IMR-90 (cell line): ENCODE measurements at regions not wholly inside any gene's neighbourhood (a gene's known extent, or its start where the extent isn't known, plus 50 kb on each side); places are given as distances from the start of the nearest gene placed in this dataset.

Source experiments
- ATAC-seq: fragments of 200-7000 bp; cut with Tn5 transposase; 2 replicates; pipeline ENCODE4 v1.9.1; 2020; ENCODE audit warnings: low read depth, mild to moderate bottlenecking, moderate library complexity
- BruUV-seq: library from RNA; stranded (reverse); fragments of 400-500 nt; replicated peaks from 2 replicates; lab custom pipeline; 2021; lab: Mats Ljungman, UMichigan
- CTCF ChIA-PET: fragments of 300-600 bp; formaldehyde crosslinking; extraction: SDS; loops from one replicate; lab custom pipeline; 2021; ENCODE audit warnings: antibody characterized with exemption; lab: Yijun Ruan, JAX
- POLR2A ChIA-PET: fragments of 300-600 bp; sonication (Branson Sonifier 250); formaldehyde crosslinking; loops from one replicate; lab custom pipeline; 2022; ENCODE audit warnings: antibody characterized with exemption; ENCODE audit not compliant: unreplicated experiment; lab: Charles Lee
- DNase-seq: peaks from one replicate; pipeline ENCODE4 v3.0.0; 2013
- H2AFZ ChIP-seq: replicated peaks from 2 replicates; pipeline ENCODE3; 2013; ENCODE audit warnings: low read length, mild to moderate bottlenecking; ENCODE audit not compliant: poor library complexity
- H2AK5ac ChIP-seq: 2 replicates; pipeline ENCODE4 v1.6.1; 2013; ENCODE audit warnings: low read depth, low read length, inconsistent platforms
- H2AK9ac ChIP-seq: replicated peaks from 2 replicates; pipeline ENCODE3; 2013; ENCODE audit warnings: mild to moderate bottlenecking, low read depth, low read length, moderate library complexity; ENCODE audit not compliant: poor library complexity
- H2BK120ac ChIP-seq: 2 replicates; pipeline ENCODE4 v1.6.1; 2013; ENCODE audit warnings: low read depth, low read length, inconsistent platforms
- H2BK15ac ChIP-seq: 3 replicates; pipeline ENCODE4 v1.6.1; 2013; ENCODE audit warnings: low read depth, low read length, inconsistent platforms
- H2BK20ac ChIP-seq: 2 replicates; pipeline ENCODE4 v1.6.1; 2013; ENCODE audit warnings: low read depth, mild to moderate bottlenecking, inconsistent platforms, low read length, moderate library complexity
- H2BK5ac ChIP-seq: 2 replicates; pipeline ENCODE4 v1.6.1; 2013; ENCODE audit warnings: mild to moderate bottlenecking, low read depth, low read length, inconsistent platforms; ENCODE audit not compliant: poor library complexity, severe bottlenecking
- H3K14ac ChIP-seq: replicated peaks from 2 replicates; pipeline ENCODE4 v1.6.1; 2013; ENCODE audit warnings: low read depth, low read length, inconsistent platforms
- H3K18ac ChIP-seq: 2 replicates; pipeline ENCODE4 v1.6.1; 2013; ENCODE audit warnings: low read depth, low read length, control low read depth
- H3K23ac ChIP-seq: 2 replicates; pipeline ENCODE4 v1.6.1; 2013; ENCODE audit warnings: low read depth, low read length, inconsistent platforms
- H3K27ac ChIP-seq: 2 replicates; pipeline ENCODE4 v1.5.1; 2013; ENCODE audit warnings: mild to moderate bottlenecking, control low read depth, low read length; ENCODE audit not compliant: insufficient read depth
- H3K27me3 ChIP-seq: 2 replicates; pipeline ENCODE4 v1.6.1; 2013; ENCODE audit warnings: low read length; ENCODE audit not compliant: control insufficient read depth, insufficient read depth
- H3K36me3 ChIP-seq: 2 replicates; pipeline ENCODE4 v1.6.1; 2013; ENCODE audit warnings: low read length, mixed read lengths; ENCODE audit not compliant: control insufficient read depth, insufficient read depth
- H3K4ac ChIP-seq: 2 replicates; pipeline ENCODE4 v1.6.1; 2013; ENCODE audit warnings: low read depth, low read length, inconsistent platforms
- H3K4me1 ChIP-seq: 2 replicates; pipeline ENCODE4 v1.6.1; 2013; ENCODE audit warnings: low read length, mixed read lengths; ENCODE audit not compliant: control insufficient read depth, insufficient read depth
- H3K4me2 ChIP-seq: 2 replicates; pipeline ENCODE4 v1.6.1; 2013; ENCODE audit warnings: low read depth, mild to moderate bottlenecking, control low read depth, low read length, moderate library complexity
- H3K4me3 ChIP-seq: 2 replicates; pipeline ENCODE4 v1.5.1; 2013; ENCODE audit warnings: low read depth, mild to moderate bottlenecking, control low read depth, low read length, moderate library complexity; ENCODE audit not compliant: insufficient read depth
- H3K56ac ChIP-seq: 2 replicates; pipeline ENCODE4 v1.6.1; 2013; ENCODE audit warnings: low read length, inconsistent platforms; ENCODE audit not compliant: insufficient read depth; ENCODE audit errors: extremely low read depth
- H3K79me1 ChIP-seq, 2 experiments: 2 replicates each; pipeline ENCODE4 v1.6.1; 2013; ENCODE audit warnings: low read length in 2 of 2, inconsistent platforms in 1 of 2, low read depth in 1 of 2
- H3K9ac ChIP-seq: 2 replicates; pipeline ENCODE4 v1.6.1; 2013; ENCODE audit warnings: low read depth, low read length, control low read depth
- H3K9me1 ChIP-seq: 2 replicates; pipeline ENCODE4 v1.6.1; 2013; ENCODE audit warnings: low read length, inconsistent platforms; ENCODE audit not compliant: insufficient read depth
- H3K9me3 ChIP-seq: 2 replicates; pipeline ENCODE4 v1.6.1; 2013; ENCODE audit warnings: low read length; ENCODE audit not compliant: control insufficient read depth, insufficient read depth
- H4K20me1 ChIP-seq: 2 replicates; pipeline ENCODE4 v1.6.1; 2013; ENCODE audit warnings: low read length, inconsistent platforms; ENCODE audit not compliant: insufficient read depth
- H4K5ac ChIP-seq: 2 replicates; pipeline ENCODE4 v1.6.1; 2013; ENCODE audit warnings: mild to moderate bottlenecking, low read depth, low read length, control low read depth
- H4K8ac ChIP-seq, 2 experiments: 2 replicates each; pipeline ENCODE4 v1.6.1; 2013; ENCODE audit warnings: low read depth in 2 of 2, low read length in 2 of 2, control low read depth in 1 of 2, inconsistent platforms in 1 of 2
- H4K91ac ChIP-seq: 2 replicates; pipeline ENCODE4 v1.6.1; 2013; ENCODE audit warnings: low read depth, low read length, inconsistent platforms; ENCODE audit not compliant: insufficient read depth
- BHLHE40 ChIP-seq: fragments of 150-350 bp; IDR thresholded peaks from 2 replicates; pipeline ENCODE4 v1.6.1; 2016; ENCODE audit warnings: mild to moderate bottlenecking, low read depth, low read length
- FOS ChIP-seq: fragments of 150-350 bp; IDR thresholded peaks from 2 replicates; pipeline ENCODE4 v1.6.1; 2016; ENCODE audit warnings: low read depth, low read length
- MAZ ChIP-seq: IDR thresholded peaks from 2 replicates; pipeline ENCODE4 v1.6.1; 2012; ENCODE audit warnings: low read depth, mild to moderate bottlenecking, low read length, improper control_type of control experiment, moderate library complexity, borderline replicate concordance
- MXI1 ChIP-seq: IDR thresholded peaks from 2 replicates; pipeline ENCODE4 v1.6.1; 2012; ENCODE audit warnings: low read depth, mild to moderate bottlenecking, low read length, moderate library complexity, borderline replicate concordance
- POLR2A ChIP-seq: IDR thresholded peaks from 2 replicates; pipeline ENCODE4 v1.6.1; 2012; ENCODE audit warnings: mild to moderate bottlenecking, low read depth, low read length
- RCOR1 ChIP-seq: IDR thresholded peaks from 2 replicates; pipeline ENCODE4 v1.6.1; 2012; ENCODE audit warnings: mild to moderate bottlenecking, low read length, improper control_type of control experiment; ENCODE audit not compliant: insufficient replicate concordance
- RFX5 ChIP-seq: IDR thresholded peaks from 2 replicates; pipeline ENCODE4 v1.8.0; 2012; ENCODE audit warnings: low read depth, mild to moderate bottlenecking, low read length, moderate library complexity
- WGBS, 2 experiments: methylation state at CpG; one replicate each; pipeline versions ENCODE4 v1.1.5 to v1.1.7; 2013; ENCODE audit warnings: missing lambda C conversion rate in 2 of 2; ENCODE audit not compliant: insufficient read length in 1 of 2; ENCODE audit errors: extremely low coverage in 2 of 2; 5-methylcytosine and 5-hydroxymethylcytosine counted together
- dilution Hi-C: fragments of 300-500 bp; cut with HindIII; formaldehyde crosslinking; loops from one replicate; pipeline ENCODE4 v1.14.3; 2018; ENCODE audit warnings: low sequenced_read_pairs; ENCODE audit not compliant: unreplicated experiment
- in situ Hi-C: fragments of 300-500 bp; cut with MboI; formaldehyde crosslinking; loops from 3 replicates; pipeline ENCODE4 v1.14.3; 2019; ENCODE audit warnings: low sequenced_read_pairs, inconsistent platforms, mixed read lengths
- intact Hi-C: fragments of 100-400 bp; cut with micrococcal nuclease; formaldehyde crosslinking; loops from 2 replicates; pipeline ENCODE4 v1.10.0; 2022
- TF ChIP-seq, protein P1 (sequence below): fragments of 150-350 bp; IDR thresholded peaks from 2 replicates; pipeline ENCODE4 v1.6.1; 2017; ENCODE audit warnings: mild to moderate bottlenecking, antibody characterized with exemption, low read length, low read depth

- TF ChIP-seq RFX5 = no peak
- TF ChIP-seq MXI1 = no peak
- no peak for TF ChIP-seq MAZ
- TF ChIP-seq FOS = no peak
- no peak for TF ChIP-seq RCOR1
- TF ChIP-seq, protein P1, sequence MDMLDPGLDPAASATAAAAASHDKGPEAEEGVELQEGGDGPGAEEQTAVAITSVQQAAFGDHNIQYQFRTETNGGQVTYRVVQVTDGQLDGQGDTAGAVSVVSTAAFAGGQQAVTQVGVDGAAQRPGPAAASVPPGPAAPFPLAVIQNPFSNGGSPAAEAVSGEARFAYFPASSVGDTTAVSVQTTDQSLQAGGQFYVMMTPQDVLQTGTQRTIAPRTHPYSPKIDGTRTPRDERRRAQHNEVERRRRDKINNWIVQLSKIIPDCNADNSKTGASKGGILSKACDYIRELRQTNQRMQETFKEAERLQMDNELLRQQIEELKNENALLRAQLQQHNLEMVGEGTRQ = no peak
- no peak for TF ChIP-seq BHLHE40
- TF ChIP-seq POLR2A = no peak
- CTCF ChIA-PET = no interaction called here
- Histone ChIP-seq H2BK5ac (no peak overlapping the region), H4K8ac (no peak overlapping the region), H2AK5ac (no peak overlapping the region), H2AK9ac (no peak overlapping the region), H3K36me3 (no peaks in the 10 kb centered on the region), H3K18ac (no peak overlapping the region), H3K27ac (no peak overlapping the region), H3K4me1 (no peaks in the 10 kb centered on the region), H2AFZ (no peak overlapping the region), H2BK15ac (no peak overlapping the region), H3K9me3 (no peaks in the 10 kb centered on the region), H4K5ac (no peak overlapping the region), H3K4me2 (no peak overlapping the region), H3K23ac (no peak overlapping the region), H3K9ac (no peak overlapping the region), H3K79me1 (no peaks in the 10 kb centered on the region), H4K91ac (no peak overlapping the region), H3K14ac (no peak overlapping the region), H2BK120ac (no peak overlapping the region), H3K9me1 (no peaks in the 10 kb centered on the region; the same call in 1 of the 2 replicates), H3K56ac (no peak overlapping the region), H4K20me1 (no peaks in the 10 kb centered on the region), H2BK20ac (no peak overlapping the region), H3K27me3 (peaks cover 26% of the 10 kb centered on the region), H3K4me3 (no peak overlapping the region), H3K4ac (no peak overlapping the region)
- POLR2A ChIA-PET = no interaction called here
- dilution Hi-C loops (no loop called here), in situ Hi-C loops (no loop called here), intact Hi-C loops (loop anchor here (2.0 kb wide), 1 partner anchor 204 kb away; no protein-coding TSS in a partner anchor)
- WGBS, 2 experiments = 15% methylated on average over 3 of the region's 5 CpGs; no CpG with 5 or more reads in 1 of the 2 experiments
- BruUV-seq = no TSS peak
- DNase-seq = no peak
- no peak for ATAC-seq
Measured at GRCh38 chr2:19632403-19632991, 269.3 kb downstream of the TTC32 start.
